IPS-20b (cell line): ENCODE measurements at regions not wholly inside any gene's neighbourhood (a gene's known extent, or its start where the extent isn't known, plus 50 kb on each side); places are given as distances from the start of the nearest gene placed in this dataset.

Experiments
- H3K27ac ChIP-seq: one replicate; pipeline ENCODE4 v1.5.1; 2013; ENCODE audit warnings: low read length
- H3K27me3 ChIP-seq: 2 replicates; pipeline ENCODE4 v1.6.1; 2013; ENCODE audit warnings: mild to moderate bottlenecking, low read length, inconsistent platforms; ENCODE audit not compliant: insufficient read depth
- H3K36me3 ChIP-seq: 2 replicates; pipeline ENCODE4 v1.6.1; 2013; ENCODE audit warnings: low read depth, mild to moderate bottlenecking, inconsistent platforms, low read length, moderate library complexity; ENCODE audit not compliant: insufficient read depth
- H3K4me1 ChIP-seq: 2 replicates; pipeline ENCODE4 v1.6.1; 2013; ENCODE audit warnings: mild to moderate bottlenecking, control low read depth, inconsistent platforms, low read length, moderate library complexity; ENCODE audit not compliant: insufficient read depth
- H3K4me3 ChIP-seq: 2 replicates; pipeline ENCODE4 v1.5.1; 2013; ENCODE audit warnings: mild to moderate bottlenecking, low read length, inconsistent platforms
- H3K9ac ChIP-seq: 2 replicates; pipeline ENCODE4 v1.6.1; 2013; ENCODE audit warnings: low read depth, mild to moderate bottlenecking, inconsistent platforms, low read length, moderate library complexity
- H3K9me3 ChIP-seq: 2 replicates; pipeline ENCODE4 v1.6.1; 2013; ENCODE audit warnings: mild to moderate bottlenecking, low read depth, low read length, inconsistent platforms; ENCODE audit not compliant: insufficient read depth

DNA sequence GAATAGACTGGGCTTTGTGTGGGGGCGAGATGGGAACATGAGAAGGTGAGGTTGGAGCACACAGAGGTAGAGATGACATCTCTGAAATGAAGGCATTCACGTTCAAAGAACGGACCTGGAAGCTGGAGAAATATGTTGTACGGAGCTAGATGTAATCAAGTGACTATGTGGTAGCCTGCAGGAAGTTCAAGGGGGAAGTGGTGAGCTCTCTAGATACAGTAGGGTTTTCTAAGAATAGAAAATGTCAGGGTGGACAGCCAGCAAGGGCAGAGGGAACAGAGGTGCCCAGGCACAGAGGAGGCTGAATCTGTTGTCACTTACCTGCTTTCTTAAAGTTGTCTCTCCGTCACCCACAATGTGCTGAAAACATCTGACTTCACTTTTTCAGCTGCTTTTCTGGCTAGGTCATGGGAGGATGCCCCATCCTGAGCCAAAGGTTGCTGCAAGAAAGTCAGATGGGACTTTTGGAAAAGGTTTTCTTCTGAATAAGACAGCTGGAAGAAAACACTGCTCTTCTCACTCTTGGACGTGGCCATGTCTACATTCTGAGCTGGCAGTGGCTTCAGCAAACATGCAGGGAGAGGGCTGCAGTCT, 171.5 kb upstream of the B3GAT1 start:
- Histone ChIP-seq H3K36me3 (no peaks in the 10 kb centered on the region), H3K4me1 (0 out of 2 replicates have a peak, but pooled peaks cover 6% of the 10 kb centered on the region), H3K9ac (no peak overlapping the region), H3K4me3 (no peak overlapping the region), H3K27ac (no peak overlapping the region), H3K27me3 (peaks cover 9% of the 10 kb centered on the region), H3K9me3 (no peaks in the 10 kb centered on the region)

DNA sequence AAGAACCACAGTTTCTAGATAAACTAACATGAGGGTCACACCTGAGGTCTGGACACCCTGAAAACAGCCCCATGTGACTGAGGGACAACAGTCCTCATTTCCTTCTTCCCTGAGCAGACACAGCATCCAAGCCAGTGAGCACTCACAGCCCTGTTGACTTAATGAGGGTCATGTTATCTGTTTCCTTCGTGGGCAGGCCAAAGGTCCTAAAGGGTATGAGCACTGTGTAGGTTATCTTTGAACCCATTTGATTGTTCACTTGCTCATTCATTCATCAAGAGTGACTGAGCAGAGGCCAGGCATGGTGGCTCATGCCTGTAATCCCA, 170.7 kb upstream of the B3GAT1 start:
- no peaks in the 10 kb centered on the region for H3K36me3 ChIP-seq
- H3K27me3 ChIP-seq, result peaks cover 8% of the 10 kb centered on the region
- H3K27ac ChIP-seq, result no peak overlapping the region
- H3K4me1 ChIP-seq, result 0 out of 2 replicates have a peak, but pooled peaks cover 6% of the 10 kb centered on the region
- no peak overlapping the region for H3K4me3 ChIP-seq
- H3K9me3 ChIP-seq, result no peaks in the 10 kb centered on the region
- no peak overlapping the region for H3K9ac ChIP-seq

DNA sequence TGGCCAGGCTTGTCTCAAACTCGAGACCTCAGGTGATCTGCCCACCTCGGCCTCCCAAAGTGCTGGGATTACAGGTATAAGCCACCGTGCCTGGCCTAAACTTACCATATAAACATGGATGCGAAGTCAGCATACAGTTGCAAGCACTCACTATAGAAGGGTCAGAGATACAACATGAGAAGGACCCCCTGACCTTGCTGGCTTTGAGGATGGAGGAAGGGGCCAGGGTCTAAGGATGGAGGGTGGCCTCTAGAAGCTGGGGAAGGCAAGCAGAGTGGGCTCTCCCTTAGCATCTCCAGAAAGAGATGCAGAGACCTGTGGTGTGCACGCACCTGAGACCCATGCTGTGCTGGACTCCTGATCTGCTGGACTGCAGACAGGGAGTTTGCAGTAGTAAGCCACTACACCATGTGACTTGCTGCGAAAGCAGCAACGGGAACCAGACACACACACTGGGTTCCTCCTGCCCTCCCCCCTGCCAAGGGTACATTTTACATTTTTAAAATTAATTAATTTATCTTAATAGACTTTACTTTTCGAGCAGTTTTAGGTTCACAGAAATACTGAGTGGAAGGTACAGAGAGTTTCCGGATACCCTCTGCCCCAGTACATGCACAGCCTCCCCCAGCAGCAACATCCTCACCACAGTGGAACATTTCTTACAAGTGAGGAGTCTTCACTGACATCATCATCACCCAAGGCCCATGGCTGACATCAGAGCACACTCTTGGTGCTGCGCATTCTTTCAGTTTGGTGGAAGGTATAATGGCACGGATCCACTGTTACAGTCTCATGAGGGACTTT, 170.1 kb upstream of the B3GAT1 start:
- H3K27me3 ChIP-seq, result peaks cover 3% of the 10 kb centered on the region
- H3K27ac ChIP-seq, result no peak overlapping the region
- no peaks in the 10 kb centered on the region for H3K9me3 ChIP-seq
- 0 out of 2 replicates have a peak, but pooled peaks cover 6% of the 10 kb centered on the region for H3K4me1 ChIP-seq
- H3K9ac ChIP-seq, result no peak overlapping the region
- no peak overlapping the region for H3K4me3 ChIP-seq
- H3K36me3 ChIP-seq, result no peaks in the 10 kb centered on the region

DNA sequence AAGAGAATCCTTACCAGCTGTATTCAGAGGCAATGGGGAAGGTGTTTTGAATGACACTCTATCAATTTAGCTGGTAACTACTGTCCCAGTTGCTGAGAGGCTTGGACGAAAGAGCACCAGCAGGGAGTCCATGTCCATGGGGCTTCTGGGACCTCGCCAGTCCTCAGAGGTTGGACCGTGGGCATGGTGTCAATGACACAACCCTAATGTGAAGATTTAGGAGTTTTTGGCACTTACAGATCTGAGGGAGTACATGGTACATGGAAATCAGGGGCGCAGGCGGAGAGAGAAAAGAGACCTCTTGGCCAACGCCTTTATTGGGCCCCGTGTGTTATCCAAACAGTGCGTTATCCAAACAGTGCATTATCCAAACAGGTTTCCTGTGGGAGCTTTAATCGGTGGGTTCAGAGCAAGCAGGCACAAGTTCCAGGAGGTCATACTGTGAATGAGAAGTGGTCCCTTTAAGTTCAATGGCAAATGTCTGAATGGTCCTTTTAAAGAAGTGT, 169.1 kb upstream of the B3GAT1 start:
- no peak overlapping the region for H3K4me3 ChIP-seq
- no peak overlapping the region for H3K27ac ChIP-seq
- no peaks in the 10 kb centered on the region for H3K36me3 ChIP-seq
- H3K9me3 ChIP-seq, result no peaks in the 10 kb centered on the region
- 0 out of 2 replicates have a peak, but pooled peaks cover 6% of the 10 kb centered on the region for H3K4me1 ChIP-seq
- H3K9ac ChIP-seq, result no peak overlapping the region
- H3K27me3 ChIP-seq, result no peaks in the 10 kb centered on the region; the same call in 1 of the 2 replicates

DNA sequence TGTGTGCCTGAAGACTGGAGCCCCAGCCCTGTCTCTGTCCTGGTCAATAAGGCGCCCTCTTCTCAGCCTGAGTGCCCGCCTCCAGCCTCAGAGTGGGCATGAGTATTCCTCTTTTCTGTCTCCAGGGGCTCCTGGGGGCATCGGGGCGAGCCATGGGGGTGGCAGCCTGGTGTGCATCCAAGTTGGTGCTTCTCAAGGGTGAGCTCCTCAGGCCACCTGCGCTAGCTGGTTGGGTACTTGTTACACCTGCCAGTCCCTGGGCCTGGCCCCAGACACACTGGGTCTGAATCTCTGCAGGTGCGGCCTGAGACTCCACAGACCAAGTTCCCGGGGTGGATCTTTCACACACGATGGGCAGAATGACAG, 168.6 kb upstream of the B3GAT1 start:
- Histone ChIP-seq H3K27ac (no peak overlapping the region), H3K4me1 (0 out of 2 replicates have a peak, but pooled peaks cover 6% of the 10 kb centered on the region), H3K36me3 (no peaks in the 10 kb centered on the region), H3K9ac (no peak overlapping the region), H3K9me3 (no peaks in the 10 kb centered on the region), H3K27me3 (no peaks in the 10 kb centered on the region; the same call in 1 of the 2 replicates), H3K4me3 (no peak overlapping the region)

DNA sequence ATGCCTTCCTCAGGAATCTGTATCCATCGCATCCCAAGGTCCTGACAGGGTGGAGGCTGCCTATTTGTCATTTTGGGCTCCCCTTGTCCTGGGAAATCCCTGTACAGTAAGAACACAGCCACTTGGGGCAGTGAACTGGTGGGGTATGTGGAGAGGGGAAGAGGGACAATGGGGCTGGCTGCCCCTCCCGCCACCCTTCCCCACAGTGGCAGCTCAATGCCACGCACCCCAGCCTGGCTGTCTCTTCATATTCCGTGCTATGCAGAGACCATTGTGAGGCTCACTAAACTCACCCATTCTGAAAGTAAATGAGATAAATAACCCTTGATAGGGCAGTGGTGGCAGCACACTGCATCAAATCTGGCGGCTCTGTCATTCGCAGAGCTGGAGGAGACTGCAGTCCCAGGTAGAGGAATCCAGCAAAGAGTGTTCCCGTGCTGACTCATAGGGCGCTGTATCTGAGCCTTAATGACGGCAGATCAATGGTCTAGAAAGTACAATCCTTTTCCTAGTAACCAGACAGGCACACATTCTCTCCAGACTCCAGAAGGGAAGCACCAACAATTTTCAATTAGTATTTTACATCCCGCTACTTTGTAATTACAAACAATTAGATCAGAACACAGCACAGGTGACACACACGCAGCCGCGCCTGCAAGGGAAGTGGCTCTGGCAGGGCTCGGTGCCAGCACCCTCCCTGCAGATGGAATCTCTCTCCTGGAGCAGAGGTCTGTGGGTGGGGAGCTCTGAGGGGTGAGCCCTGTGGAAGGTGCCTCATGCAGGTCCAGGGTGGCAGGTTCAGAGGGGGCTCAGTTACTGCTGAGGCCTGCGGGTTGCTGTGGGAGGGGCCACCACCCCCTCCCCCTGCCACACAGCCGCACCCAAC, 167.9 kb upstream of the B3GAT1 start:
- H3K27ac ChIP-seq, result no peak overlapping the region
- 0 out of 2 replicates have a peak, but pooled peaks cover under 1% of the 10 kb centered on the region for H3K4me1 ChIP-seq
- H3K9me3 ChIP-seq, result no peaks in the 10 kb centered on the region
- no peaks in the 10 kb centered on the region for H3K36me3 ChIP-seq
- no peak overlapping the region for H3K9ac ChIP-seq
- H3K4me3 ChIP-seq, result no peak overlapping the region
- no peaks in the 10 kb centered on the region; the same call in 1 of the 2 replicates for H3K27me3 ChIP-seq

DNA sequence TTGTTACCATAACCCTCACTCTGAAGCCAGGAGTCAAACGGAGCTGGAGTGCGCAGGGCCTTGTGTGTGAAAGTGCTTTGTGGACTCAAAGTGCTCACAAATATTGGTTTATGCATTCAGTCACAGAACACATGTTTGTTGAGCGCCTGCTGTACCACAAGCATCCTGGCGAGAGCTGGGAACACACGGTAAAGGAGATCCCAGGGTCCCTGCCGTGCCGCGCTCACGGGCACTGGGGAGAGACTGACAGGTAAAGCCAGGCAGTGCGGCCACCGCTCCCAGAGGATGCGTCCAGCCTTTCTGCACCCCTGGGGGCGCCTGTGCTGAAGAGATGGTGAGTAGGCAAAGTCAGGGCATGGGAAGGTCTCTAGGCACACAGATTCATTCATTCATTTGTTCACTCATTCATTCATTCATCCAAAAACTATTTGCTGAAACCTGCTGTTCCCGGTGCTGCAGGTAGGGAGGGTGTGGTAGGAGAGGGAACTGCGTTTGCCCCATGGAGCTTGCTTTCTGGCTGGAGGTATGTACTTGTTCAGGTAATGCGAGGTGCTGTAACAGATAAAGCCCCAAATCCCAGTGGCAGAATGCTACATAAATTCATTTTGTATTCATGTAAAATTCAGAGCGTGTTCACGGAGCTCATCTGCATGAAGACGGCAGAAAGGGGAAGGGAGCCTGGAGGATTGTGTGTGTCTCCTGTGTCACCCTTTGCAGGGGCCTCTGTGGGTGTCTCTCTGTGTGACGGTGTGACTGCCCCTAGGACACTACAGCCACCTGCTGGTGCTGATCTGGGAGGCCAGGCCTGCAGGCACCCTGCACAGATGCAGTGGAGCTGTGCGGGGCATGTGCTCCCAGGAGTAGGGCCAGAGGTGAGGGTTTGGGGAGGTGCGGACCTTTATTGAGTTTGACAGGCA, 167.0 kb upstream of the B3GAT1 start:
- Histone ChIP-seq H3K27ac (no peak overlapping the region), H3K4me3 (no peak overlapping the region), H3K9me3 (no peaks in the 10 kb centered on the region), H3K9ac (no peak overlapping the region), H3K4me1 (no peaks in the 10 kb centered on the region), H3K27me3 (peaks cover 4% of the 10 kb centered on the region; the same call in 1 of the 2 replicates), H3K36me3 (no peaks in the 10 kb centered on the region)

DNA sequence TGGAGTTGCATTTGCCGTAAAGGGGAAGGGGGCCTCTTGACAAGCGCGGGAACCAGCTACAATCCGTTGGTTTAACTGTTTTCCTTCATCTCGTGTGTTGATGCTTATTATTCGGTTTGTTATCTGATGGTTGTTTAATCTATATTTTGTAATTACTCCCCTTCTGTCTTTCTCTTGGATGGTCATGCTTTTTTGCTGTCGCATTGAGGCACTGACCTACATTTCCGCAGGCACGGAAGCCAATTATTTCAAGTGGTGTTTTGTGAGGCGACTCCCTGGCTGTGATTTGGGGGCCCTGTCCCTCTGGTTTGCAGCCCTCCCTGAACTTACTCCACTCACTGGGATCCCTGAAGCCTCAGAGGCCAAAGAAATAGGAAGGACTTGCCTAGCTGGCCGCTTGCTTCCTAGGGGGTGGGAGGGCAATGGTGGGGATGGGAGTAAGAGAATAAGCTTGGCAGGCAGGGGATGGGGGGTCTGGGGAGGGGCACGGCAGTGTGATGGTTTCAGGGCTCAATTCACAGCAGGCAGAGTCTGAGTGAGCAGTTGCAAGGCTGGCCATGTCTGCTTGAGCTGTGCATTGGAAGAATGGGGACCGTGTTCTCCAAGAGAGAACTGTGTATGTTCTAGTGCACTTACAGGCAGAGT, 165.8 kb upstream of the B3GAT1 start:
- Histone ChIP-seq H3K36me3 (no peaks in the 10 kb centered on the region), H3K4me3 (no peak overlapping the region), H3K4me1 (no peaks in the 10 kb centered on the region), H3K9ac (no peak overlapping the region), H3K27ac (no peak overlapping the region), H3K27me3 (peaks cover 4% of the 10 kb centered on the region; the same call in 1 of the 2 replicates), H3K9me3 (no peaks in the 10 kb centered on the region)

DNA sequence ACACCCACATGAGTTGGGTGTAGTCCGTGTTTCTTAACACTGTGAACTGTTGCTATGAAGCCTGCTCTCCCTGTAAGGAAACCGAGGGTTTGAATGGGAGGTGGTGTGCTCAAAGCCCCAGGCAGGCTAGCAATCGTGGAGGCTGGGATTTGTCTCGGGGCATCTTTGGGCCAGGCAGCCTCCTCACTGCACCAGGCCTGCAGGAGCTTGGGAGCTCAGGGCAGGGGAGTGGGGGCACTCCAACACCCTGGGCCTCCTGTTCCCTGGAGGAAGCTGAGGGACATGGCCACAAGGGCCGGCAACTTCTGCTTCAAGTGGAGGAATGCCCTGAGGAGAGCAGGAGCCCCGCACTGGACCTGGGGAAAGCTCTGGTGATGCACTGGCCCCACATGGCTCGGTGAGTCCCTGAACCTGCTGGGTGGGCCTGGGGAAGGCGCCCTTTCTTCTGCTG, 164.7 kb upstream of the B3GAT1 start:
- no peak overlapping the region for H3K4me3 ChIP-seq
- peaks cover 4% of the 10 kb centered on the region; the same call in 1 of the 2 replicates for H3K27me3 ChIP-seq

DNA sequence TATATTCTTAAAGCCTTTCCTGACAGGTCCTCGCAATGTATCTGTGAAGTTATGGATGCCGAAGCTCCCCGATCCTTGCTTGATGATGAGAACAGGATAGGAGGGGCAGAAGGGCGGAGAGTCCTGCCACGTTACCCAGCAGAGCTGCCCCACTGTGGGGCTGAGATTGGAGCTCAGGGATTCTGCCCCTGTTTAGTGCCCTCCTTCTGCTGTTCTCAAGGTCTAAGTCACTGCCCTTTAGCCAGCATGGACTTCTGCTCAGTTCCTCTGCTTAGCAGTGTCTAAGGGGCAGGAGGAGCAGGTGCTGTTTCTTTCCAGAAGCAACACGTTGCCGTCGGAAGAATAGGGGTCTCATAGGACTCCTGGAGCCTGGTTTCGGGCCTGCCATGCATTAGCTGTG, 164.2 kb upstream of the B3GAT1 start:
- Histone ChIP-seq H3K9ac (no peak overlapping the region), H3K36me3 (no peaks in the 10 kb centered on the region), H3K4me3 (no peak overlapping the region), H3K27ac (no peak overlapping the region), H3K4me1 (no peaks in the 10 kb centered on the region), H3K27me3 (peaks cover 4% of the 10 kb centered on the region; the same call in 1 of the 2 replicates), H3K9me3 (no peaks in the 10 kb centered on the region)

More for the DNA sequence above, 164.7 kb upstream of the B3GAT1 start:
- H3K9ac ChIP-seq, result no peak overlapping the region
- no peaks in the 10 kb centered on the region for H3K4me1 ChIP-seq
- no peaks in the 10 kb centered on the region for H3K9me3 ChIP-seq
- no peak overlapping the region for H3K27ac ChIP-seq
- H3K36me3 ChIP-seq, result no peaks in the 10 kb centered on the region
